CD14-positive monocyte (primary cell): ENCODE measurements at regions not wholly inside any gene's neighbourhood (a gene's known extent, or its start where the extent isn't known, plus 50 kb on each side); places are given as distances from the start of the nearest gene placed in this dataset.

Experiments
- DNase-seq, 3 donors: peaks; one replicate each; pipeline ENCODE4 v3.0.0-alpha.2; 2011 to 2022
- H2AFZ ChIP-seq: 2 replicates; pipeline ENCODE4 v1.6.0; 2012; ENCODE audit warnings: mild to moderate bottlenecking, low read depth, low read length, inconsistent platforms; ENCODE audit not compliant: insufficient read depth, poor library complexity, severe bottlenecking
- H3K27ac ChIP-seq, 2 donors: 1 replicate in 1 of 2; 2 replicates in 1 of 2; pipeline ENCODE4 v1.5.1; 2012 to 2013; ENCODE audit warnings: low read length in 2 of 2, control low read depth in 1 of 2, inconsistent platforms in 1 of 2, low read depth in 1 of 2, mild to moderate bottlenecking in 1 of 2
- H3K27me3 ChIP-seq, 2 donors: one replicate each; pipeline versions ENCODE4 v1.6.0 to v1.6.1; 2011 to 2013; ENCODE audit warnings: low read length in 2 of 2; ENCODE audit not compliant: control insufficient read depth in 2 of 2, insufficient read depth in 2 of 2
- H3K36me3 ChIP-seq, 2 donors: replicated peaks in 1 of 2; 1 replicate in 1 of 2; 2 replicates in 1 of 2; pipeline versions ENCODE4 v1.5.1 to v1.6.1; 2012 to 2013; ENCODE audit warnings: low read length in 2 of 2, control low read depth in 1 of 2, inconsistent platforms in 1 of 2, mild to moderate bottlenecking in 1 of 2; ENCODE audit not compliant: insufficient read depth in 2 of 2, control insufficient read depth in 1 of 2
- H3K4me1 ChIP-seq, 2 donors: 1 replicate in 1 of 2; 2 replicates in 1 of 2; pipeline versions ENCODE4 v1.5.1 to v1.6.1; 2012 to 2013; ENCODE audit warnings: low read length in 2 of 2, control low read depth in 1 of 2, inconsistent platforms in 1 of 2, mild to moderate bottlenecking in 1 of 2, moderate library complexity in 1 of 2; ENCODE audit not compliant: insufficient read depth in 2 of 2, control insufficient read depth in 1 of 2
- H3K4me2 ChIP-seq: replicated peaks from 2 replicates; pipeline ENCODE3; 2012; ENCODE audit warnings: low read length, moderate library complexity, mild to moderate bottlenecking; ENCODE audit not compliant: poor library complexity, severe bottlenecking; ENCODE audit errors: extremely low read depth
- H3K4me3 ChIP-seq, 3 experiments: fragments of 200-600 bp in 1 of 3; sonication (generic) in 1 of 3; replicated peaks in 1 of 3; 1 replicate in 2 of 3; 2 replicates in 1 of 3; pipeline ENCODE4 v1.5.1; 2011 to 2013; ENCODE audit warnings: low read length in 3 of 3, mild to moderate bottlenecking in 3 of 3, control low read depth in 2 of 3, low read depth in 2 of 3, inconsistent platforms in 1 of 3, moderate library complexity in 1 of 3
- H3K79me2 ChIP-seq: 2 replicates; pipeline ENCODE4 v1.6.0; 2012; ENCODE audit warnings: mild to moderate bottlenecking, control low read depth, inconsistent platforms, low read length, moderate library complexity; ENCODE audit not compliant: insufficient read depth
- H3K9ac ChIP-seq: 2 replicates; pipeline ENCODE4 v1.6.0; 2017; ENCODE audit warnings: low read length, mild to moderate bottlenecking; ENCODE audit not compliant: insufficient read depth, poor library complexity, severe bottlenecking
- H3K9me3 ChIP-seq, 2 donors: replicated peaks in 1 of 2; 1 replicate in 1 of 2; 2 replicates in 1 of 2; pipeline versions ENCODE4 v1.5.1 to v1.6.1; 2012 to 2013; ENCODE audit warnings: low read length in 2 of 2, control low read depth in 1 of 2; ENCODE audit not compliant: control insufficient read depth in 1 of 2, insufficient read depth in 1 of 2
- H4K20me1 ChIP-seq: 2 replicates; pipeline ENCODE4 v1.6.0; 2012; ENCODE audit warnings: mild to moderate bottlenecking, low read length, control low read depth, moderate library complexity; ENCODE audit not compliant: insufficient read depth
- H3K27ac Mint-ChIP-seq, 7 donors: one replicate each; pipeline ENCODE4 v1.8.0; 2020; ENCODE audit warnings: mild to moderate bottlenecking in 7 of 7, mixed read lengths in 7 of 7, moderate library complexity in 6 of 7, inconsistent platforms in 2 of 7
- H3K27me3 Mint-ChIP-seq, 3 donors: one replicate each; pipeline ENCODE4 v1.8.0; 2021 to 2022; ENCODE audit warnings: low read depth in 3 of 3, mild to moderate bottlenecking in 3 of 3, mixed read lengths in 3 of 3, moderate library complexity in 3 of 3, inconsistent platforms in 1 of 3
- H3K36me3 Mint-ChIP-seq, 2 donors: one replicate each; pipeline ENCODE4 v1.8.0; 2020; ENCODE audit warnings: mixed read lengths in 2 of 2, inconsistent platforms in 1 of 2, mild to moderate bottlenecking in 1 of 2
- H3K4me1 Mint-ChIP-seq: one replicate; pipeline ENCODE4 v1.8.0; 2020; ENCODE audit warnings: mild to moderate bottlenecking, mixed read lengths
- H3K4me3 Mint-ChIP-seq, 2 donors: one replicate each; pipeline ENCODE4 v1.8.0; 2020; ENCODE audit warnings: mild to moderate bottlenecking in 2 of 2, mixed read lengths in 2 of 2, moderate library complexity in 1 of 2
- H3K9me3 Mint-ChIP-seq, 7 donors: one replicate each; pipeline ENCODE4 v1.8.0; 2020 to 2022; ENCODE audit warnings: mixed read lengths in 7 of 7, mild to moderate bottlenecking in 6 of 7, moderate library complexity in 6 of 7, inconsistent platforms in 2 of 7
- intact Hi-C, 2 donors: fragments of 100-400 bp; cut with micrococcal nuclease; formaldehyde crosslinking; loops; one replicate each; pipeline versions ENCODE4 v1.15.0 to v1.15.1; 2023
- TF ChIP-seq, protein P1 (sequence below): fragments of 200-600 bp; IDR thresholded peaks from one replicate; pipeline ENCODE4 v1.8.0; 2022; ENCODE audit warnings: antibody characterized with exemption, mild to moderate bottlenecking

DNA sequence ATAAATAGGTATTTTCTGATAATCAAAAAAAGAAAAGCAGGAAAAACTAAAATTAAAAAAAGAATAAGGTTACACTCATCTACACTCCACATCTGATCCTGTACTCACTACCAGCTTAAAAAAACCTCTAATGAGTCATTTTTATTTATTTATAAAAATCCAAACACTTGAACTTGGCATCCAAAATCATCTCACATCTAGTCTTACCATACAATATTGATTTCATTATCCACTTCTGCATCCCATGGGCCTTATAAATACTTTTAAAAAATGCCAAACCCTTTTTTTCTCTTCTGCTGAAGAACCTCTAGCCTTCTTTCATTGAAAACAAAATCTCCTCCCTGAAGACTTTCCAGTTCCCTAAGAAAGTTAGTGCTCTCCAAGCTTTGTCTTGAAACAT, 109.7 kb downstream of the TMTC3 start:
- Histone ChIP-seq H3K4me2 (no peak overlapping the region), H4K20me1 (no peaks in the 10 kb centered on the region), H3K79me2 (no peaks in the 10 kb centered on the region), H3K27ac (no peak overlapping the region), H3K36me3 (no peaks in the 10 kb centered on the region), H3K4me1 (no peaks in the 10 kb centered on the region), H3K9ac (no peak overlapping the region), H3K9me3 (no peaks in the 10 kb centered on the region), H2AFZ (no peak overlapping the region), H3K27me3 (no peaks in the 10 kb centered on the region), H3K4me3 (no peak overlapping the region)
- intact Hi-C loops, result no loop called here
- no peak overlapping the region for H3K27ac Mint-ChIP-seq
- H3K4me1 Mint-ChIP-seq, result no peaks in the 10 kb centered on the region
- TF ChIP-seq, protein P1, sequence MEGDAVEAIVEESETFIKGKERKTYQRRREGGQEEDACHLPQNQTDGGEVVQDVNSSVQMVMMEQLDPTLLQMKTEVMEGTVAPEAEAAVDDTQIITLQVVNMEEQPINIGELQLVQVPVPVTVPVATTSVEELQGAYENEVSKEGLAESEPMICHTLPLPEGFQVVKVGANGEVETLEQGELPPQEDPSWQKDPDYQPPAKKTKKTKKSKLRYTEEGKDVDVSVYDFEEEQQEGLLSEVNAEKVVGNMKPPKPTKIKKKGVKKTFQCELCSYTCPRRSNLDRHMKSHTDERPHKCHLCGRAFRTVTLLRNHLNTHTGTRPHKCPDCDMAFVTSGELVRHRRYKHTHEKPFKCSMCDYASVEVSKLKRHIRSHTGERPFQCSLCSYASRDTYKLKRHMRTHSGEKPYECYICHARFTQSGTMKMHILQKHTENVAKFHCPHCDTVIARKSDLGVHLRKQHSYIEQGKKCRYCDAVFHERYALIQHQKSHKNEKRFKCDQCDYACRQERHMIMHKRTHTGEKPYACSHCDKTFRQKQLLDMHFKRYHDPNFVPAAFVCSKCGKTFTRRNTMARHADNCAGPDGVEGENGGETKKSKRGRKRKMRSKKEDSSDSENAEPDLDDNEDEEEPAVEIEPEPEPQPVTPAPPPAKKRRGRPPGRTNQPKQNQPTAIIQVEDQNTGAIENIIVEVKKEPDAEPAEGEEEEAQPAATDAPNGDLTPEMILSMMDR, result no peak
- H3K4me3 Mint-ChIP-seq, result no peak overlapping the region
- DNase-seq, result no peak
- H3K36me3 Mint-ChIP-seq, result no peaks in the 10 kb centered on the region
- H3K9me3 Mint-ChIP-seq, result peaks cover 0 to 3% (median under 1%) of the 10 kb centered on the region in 7 donors
- H3K27me3 Mint-ChIP-seq, result peaks cover 0 to 2% (median 0%) of the 10 kb centered on the region in 3 donors

DNA sequence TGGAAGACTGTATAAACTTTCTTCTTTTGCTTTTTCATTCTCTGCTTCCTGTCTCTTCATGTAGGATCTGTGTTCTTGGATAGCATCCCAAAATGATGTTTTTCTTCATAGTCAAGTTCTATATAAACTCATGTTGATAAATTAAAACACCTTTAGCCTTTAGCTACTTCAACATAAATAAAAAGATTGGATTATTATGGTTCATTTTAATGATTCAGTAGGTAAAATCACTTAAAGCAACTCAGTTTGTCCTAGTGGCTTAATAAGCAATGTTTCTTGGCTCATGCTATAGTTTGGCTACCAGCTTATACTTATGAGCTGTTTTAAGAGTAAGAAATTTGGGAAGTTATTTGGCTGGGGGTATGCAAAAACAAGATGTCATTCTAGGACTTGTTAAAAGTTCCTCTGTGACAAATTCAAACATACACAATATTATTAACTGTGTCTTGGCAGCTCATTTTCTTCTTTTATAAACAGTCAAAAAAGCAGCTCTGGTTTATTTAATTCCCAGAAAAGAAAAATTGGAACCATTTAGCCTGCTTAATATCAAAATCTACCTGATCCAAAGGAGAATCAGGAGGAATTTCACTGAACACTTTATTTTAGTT, 111.4 kb downstream of the TMTC3 start:
- Histone ChIP-seq H3K9ac (no peak overlapping the region), H3K79me2 (no peaks in the 10 kb centered on the region), H4K20me1 (no peaks in the 10 kb centered on the region), H3K36me3 (no peaks in the 10 kb centered on the region), H3K9me3 (no peaks in the 10 kb centered on the region), H3K4me3 (no peak overlapping the region), H3K4me1 (no peaks in the 10 kb centered on the region), H2AFZ (no peak overlapping the region), H3K27me3 (no peaks in the 10 kb centered on the region), H3K4me2 (no peak overlapping the region), H3K27ac (no peak overlapping the region)
- TF ChIP-seq, protein P1, result no peak
- Mint-ChIP-seq H3K36me3 (no peaks in the 10 kb centered on the region), H3K27me3 (peaks cover 0 to 2% (median 0%) of the 10 kb centered on the region in 3 donors), H3K4me3 (no peak overlapping the region), H3K9me3 (peaks cover 0 to 3% (median 2%) of the 10 kb centered on the region in 7 donors), H3K4me1 (no peaks in the 10 kb centered on the region), H3K27ac (no peak overlapping the region)
- no peak for DNase-seq
- intact Hi-C loops, result no loop called here
